ENCODE measurements at regions not wholly inside any gene's neighbourhood (a gene's known extent, or its start where the extent isn't known, plus 50 kb on each side); places are given as distances from the start of the nearest gene placed in this dataset.

GRCh38 chr16:64638766-64639165 lies 483.1 kb downstream of the CDH11 start:
- DNase-seq: no peak

GRCh38 chr16:64629622-64630021 lies 492.2 kb downstream of the CDH11 start:
- no peak for DNase-seq

- DNase-seq: no peak
These were observed 494.1 kb downstream of the CDH11 start for GRCh38 chr16:64627781-64628180.

- no peak for DNase-seq
These were observed 494.6 kb downstream of the CDH11 start for GRCh38 chr16:64627288-64627687.

GRCh38 chr16:64626776-64627175 lies 495.1 kb downstream of the CDH11 start:
- DNase-seq: no peak

GRCh38 chr16:64621616-64622015 lies 500.2 kb downstream of the CDH11 start:
- DNase-seq: no peak

GRCh38 chr16:64617836-64618476 lies 503.9 kb downstream of the CDH11 start:
- no peak for DNase-seq

- no peak for DNase-seq
These were observed 506.1 kb downstream of the CDH11 start for GRCh38 chr16:64615630-64616280.

- DNase-seq: no peak
These were observed 525.7 kb downstream of the CDH11 start for GRCh38 chr16:64596196-64596595.

GRCh38 chr16:64590513-64590912 lies 531.4 kb downstream of the CDH11 start:
- DNase-seq: no peak

GRCh38 chr16:64589836-64590235 lies 532.0 kb downstream of the CDH11 start:
- DNase-seq: no peak

- DNase-seq: no peak
These were observed 535.1 kb downstream of the CDH11 start for GRCh38 chr16:64586781-64587180.

GRCh38 chr16:64585367-64585766 lies 536.5 kb downstream of the CDH11 start:
- DNase-seq: no peak

GRCh38 chr16:64580558-64580957 lies 541.3 kb downstream of the CDH11 start:
- no peak for DNase-seq

GRCh38 chr16:64579712-64580111 lies 542.2 kb downstream of the CDH11 start:
- DNase-seq: no peak

GRCh38 chr16:64545768-64546167 lies 576.1 kb downstream of the CDH11 start:
- no peak for DNase-seq

- no peak for DNase-seq
These were observed 577.0 kb downstream of the CDH11 start for GRCh38 chr16:64544859-64545258.

- no peak for DNase-seq
These were observed 578.4 kb downstream of the CDH11 start for GRCh38 chr16:64543441-64543840.

GRCh38 chr16:64543031-64543430 lies 578.8 kb downstream of the CDH11 start:
- no peak for DNase-seq

GRCh38 chr16:64542152-64542551 lies 579.7 kb downstream of the CDH11 start:
- no peak for DNase-seq

- no peak for DNase-seq
These were observed 580.2 kb downstream of the CDH11 start for GRCh38 chr16:64541621-64542020.

- DNase-seq: no peak
These were observed 581.4 kb downstream of the CDH11 start for GRCh38 chr16:64540434-64540833.

- no peak for DNase-seq
These were observed 582.0 kb downstream of the CDH11 start for GRCh38 chr16:64539811-64540371.

- DNase-seq: no peak
These were observed 587.6 kb downstream of the CDH11 start for GRCh38 chr16:64534180-64534780.
